ENCODE measurements at regions not wholly inside any gene's neighbourhood (a gene's known extent, or its start where the extent isn't known, plus 50 kb on each side); places are given as distances from the start of the nearest gene placed in this dataset.

DNA sequence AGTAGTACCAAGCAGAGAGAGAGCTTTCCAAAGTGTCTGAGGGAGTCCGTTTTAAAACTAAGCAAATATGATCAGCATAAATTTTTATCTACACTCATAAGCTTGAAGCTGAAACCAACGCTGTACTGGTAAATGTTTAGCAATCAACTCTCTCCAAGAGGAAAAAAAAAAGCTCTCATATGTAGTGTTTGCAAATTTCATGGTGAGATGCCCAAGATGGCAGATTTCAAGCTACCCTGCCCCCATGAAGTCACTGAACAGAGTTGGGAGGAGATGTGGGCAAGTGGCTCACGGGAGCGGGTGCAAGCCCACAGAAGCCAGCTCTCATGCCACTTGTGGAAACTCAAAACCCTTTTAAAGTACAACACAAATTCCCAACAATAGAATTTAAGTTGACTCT, 475.8 kb downstream of the BCAT1 start:
- no peaks in the 10 kb centered on the region for H3K36me3 Mint-ChIP-seq (ENCODE audit: low read depth, unreplicated experiment)
- TF ChIP-seq, protein P1, sequence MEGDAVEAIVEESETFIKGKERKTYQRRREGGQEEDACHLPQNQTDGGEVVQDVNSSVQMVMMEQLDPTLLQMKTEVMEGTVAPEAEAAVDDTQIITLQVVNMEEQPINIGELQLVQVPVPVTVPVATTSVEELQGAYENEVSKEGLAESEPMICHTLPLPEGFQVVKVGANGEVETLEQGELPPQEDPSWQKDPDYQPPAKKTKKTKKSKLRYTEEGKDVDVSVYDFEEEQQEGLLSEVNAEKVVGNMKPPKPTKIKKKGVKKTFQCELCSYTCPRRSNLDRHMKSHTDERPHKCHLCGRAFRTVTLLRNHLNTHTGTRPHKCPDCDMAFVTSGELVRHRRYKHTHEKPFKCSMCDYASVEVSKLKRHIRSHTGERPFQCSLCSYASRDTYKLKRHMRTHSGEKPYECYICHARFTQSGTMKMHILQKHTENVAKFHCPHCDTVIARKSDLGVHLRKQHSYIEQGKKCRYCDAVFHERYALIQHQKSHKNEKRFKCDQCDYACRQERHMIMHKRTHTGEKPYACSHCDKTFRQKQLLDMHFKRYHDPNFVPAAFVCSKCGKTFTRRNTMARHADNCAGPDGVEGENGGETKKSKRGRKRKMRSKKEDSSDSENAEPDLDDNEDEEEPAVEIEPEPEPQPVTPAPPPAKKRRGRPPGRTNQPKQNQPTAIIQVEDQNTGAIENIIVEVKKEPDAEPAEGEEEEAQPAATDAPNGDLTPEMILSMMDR (IDR thresholded peaks at IDR 0.05; ENCODE audit: unreplicated experiment): no peak
- H3K27ac Mint-ChIP-seq (ENCODE audit: unreplicated experiment): no peak overlapping the region
- H3K27me3 Mint-ChIP-seq (ENCODE audit: unreplicated experiment): no peaks in the 10 kb centered on the region
- no peak for DNase-seq (ENCODE audit: low spot score)
- no peak overlapping the region for H3K4me3 Mint-ChIP-seq (ENCODE audit: unreplicated experiment)
- H3K9me3 Mint-ChIP-seq (ENCODE audit: unreplicated experiment): peaks cover 5% of the 10 kb centered on the region
- no peaks in the 10 kb centered on the region for H3K4me1 Mint-ChIP-seq (ENCODE audit: unreplicated experiment)

DNA sequence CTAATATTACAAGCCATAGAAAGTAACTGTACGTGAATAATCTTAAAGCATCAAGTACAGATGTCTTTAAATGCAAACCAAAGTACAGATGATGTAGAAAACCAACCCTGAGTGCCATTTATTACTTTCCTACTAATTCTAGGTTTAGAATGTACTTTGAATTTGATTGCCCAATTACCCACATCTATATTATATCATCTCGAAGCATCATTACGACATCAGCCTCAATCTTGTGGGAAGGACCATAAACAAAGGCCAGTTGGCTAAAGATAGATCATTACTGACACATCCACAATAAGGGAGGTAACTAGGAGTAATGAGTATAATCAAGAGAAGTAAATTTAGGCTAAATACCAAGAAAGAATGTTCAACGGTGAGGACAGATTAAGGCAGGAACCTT, 478.9 kb downstream of the BCAT1 start:
- Mint-ChIP-seq H3K4me1 (ENCODE audit: unreplicated experiment) (peaks cover 15% of the 10 kb centered on the region), H3K36me3 (ENCODE audit: low read depth, unreplicated experiment) (no peaks in the 10 kb centered on the region), H3K27me3 (ENCODE audit: unreplicated experiment) (no peaks in the 10 kb centered on the region), H3K27ac (ENCODE audit: unreplicated experiment) (no peak overlapping the region), H3K9me3 (ENCODE audit: unreplicated experiment) (peaks cover 5% of the 10 kb centered on the region), H3K4me3 (ENCODE audit: unreplicated experiment) (no peak overlapping the region)
- no peak for DNase-seq (ENCODE audit: low spot score)
- TF ChIP-seq, protein P1 (IDR thresholded peaks at IDR 0.05; ENCODE audit: unreplicated experiment): no peak

DNA sequence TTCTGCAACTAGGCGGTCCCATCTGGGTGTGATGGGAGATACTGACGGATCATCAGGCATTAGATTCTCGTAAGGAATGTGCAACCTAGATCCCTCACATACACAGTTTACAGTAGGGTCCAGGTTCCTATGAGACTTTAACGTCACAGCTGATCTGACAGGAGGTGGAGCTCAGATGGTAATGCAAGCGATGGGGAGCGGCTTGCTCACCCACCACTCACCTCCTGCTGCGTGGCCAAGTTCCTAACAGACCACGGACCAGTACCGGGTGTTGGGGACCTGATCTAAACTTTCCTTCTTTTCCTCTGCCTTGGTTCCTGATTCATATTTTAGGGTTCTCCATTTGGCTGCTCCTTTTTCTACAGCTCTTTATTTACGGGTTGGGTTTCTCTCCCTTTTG, 479.8 kb downstream of the BCAT1 start:
- peaks cover 15% of the 10 kb centered on the region for H3K4me1 Mint-ChIP-seq (ENCODE audit: unreplicated experiment)
- no peak for DNase-seq (ENCODE audit: low spot score)
- H3K9me3 Mint-ChIP-seq (ENCODE audit: unreplicated experiment): peaks cover 5% of the 10 kb centered on the region
- no peaks in the 10 kb centered on the region for H3K27me3 Mint-ChIP-seq (ENCODE audit: unreplicated experiment)
- H3K4me3 Mint-ChIP-seq (ENCODE audit: unreplicated experiment): no peak overlapping the region
- no peaks in the 10 kb centered on the region for H3K36me3 Mint-ChIP-seq (ENCODE audit: low read depth, unreplicated experiment)
- H3K27ac Mint-ChIP-seq (ENCODE audit: unreplicated experiment): no peak overlapping the region
- TF ChIP-seq, protein P1 (IDR thresholded peaks at IDR 0.05; ENCODE audit: unreplicated experiment): no peak

DNA sequence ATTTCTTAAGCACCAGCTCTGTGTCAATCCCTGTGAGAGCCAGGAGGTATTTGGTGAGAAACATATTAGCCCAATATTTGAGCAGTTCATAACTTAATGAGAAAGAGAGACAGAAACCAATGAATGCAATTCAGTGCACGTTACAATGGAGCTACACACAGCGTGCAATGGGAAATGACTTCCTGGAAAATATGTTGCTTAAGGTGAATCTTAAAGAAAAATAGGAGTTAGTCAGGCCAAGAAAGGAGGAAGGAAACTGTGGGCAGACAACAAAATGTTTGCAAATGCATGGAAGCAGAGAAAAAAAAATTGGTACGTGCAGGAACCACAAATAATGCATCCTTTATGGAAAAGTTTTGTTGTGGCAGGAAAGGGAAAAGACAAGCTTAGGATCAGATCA, 481.7 kb downstream of the BCAT1 start:
- H3K9me3 Mint-ChIP-seq (ENCODE audit: unreplicated experiment): peaks cover 5% of the 10 kb centered on the region
- no peaks in the 10 kb centered on the region for H3K27me3 Mint-ChIP-seq (ENCODE audit: unreplicated experiment)
- TF ChIP-seq, protein P1 (IDR thresholded peaks at IDR 0.05; ENCODE audit: unreplicated experiment): no peak
- H3K27ac Mint-ChIP-seq (ENCODE audit: unreplicated experiment): no peak overlapping the region
- no peaks in the 10 kb centered on the region for H3K36me3 Mint-ChIP-seq (ENCODE audit: low read depth, unreplicated experiment)
- no peak overlapping the region for H3K4me3 Mint-ChIP-seq (ENCODE audit: unreplicated experiment)
- no peak for DNase-seq (ENCODE audit: low spot score)
- H3K4me1 Mint-ChIP-seq (ENCODE audit: unreplicated experiment): peaks cover 15% of the 10 kb centered on the region

DNA sequence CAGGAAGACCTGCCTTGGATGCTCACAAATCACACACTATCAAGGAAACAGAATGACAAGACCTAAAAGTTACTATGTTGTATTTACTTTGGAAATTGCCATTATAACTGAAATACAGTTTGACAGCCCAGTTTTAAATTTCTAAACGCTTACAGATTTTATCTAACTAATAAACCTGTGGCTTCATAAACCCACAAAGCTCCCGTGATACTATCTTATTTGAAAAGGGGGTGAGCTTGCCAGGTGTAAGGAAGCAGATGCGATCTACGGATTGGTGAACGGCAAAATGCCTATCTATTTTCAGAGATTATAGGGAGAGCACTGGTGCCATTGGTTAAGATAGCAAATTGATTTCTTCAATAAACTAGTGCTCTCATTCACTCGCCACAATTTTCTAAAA, 485.5 kb downstream of the BCAT1 start:
- H3K27me3 Mint-ChIP-seq (ENCODE audit: unreplicated experiment): no peaks in the 10 kb centered on the region
- no peak overlapping the region for H3K27ac Mint-ChIP-seq (ENCODE audit: unreplicated experiment)
- peaks cover 15% of the 10 kb centered on the region for H3K4me1 Mint-ChIP-seq (ENCODE audit: unreplicated experiment)
- no peak overlapping the region for H3K4me3 Mint-ChIP-seq (ENCODE audit: unreplicated experiment)
- no peaks in the 10 kb centered on the region for H3K9me3 Mint-ChIP-seq (ENCODE audit: unreplicated experiment)
- no peaks in the 10 kb centered on the region for H3K36me3 Mint-ChIP-seq (ENCODE audit: low read depth, unreplicated experiment)
- TF ChIP-seq, protein P1 (IDR thresholded peaks at IDR 0.05; ENCODE audit: unreplicated experiment): no peak
- no peak for DNase-seq (ENCODE audit: low spot score)

All from endothelial cell (in vitro differentiated cells).